ENCODE measurements at regions not wholly inside any gene's neighbourhood (a gene's known extent, or its start where the extent isn't known, plus 50 kb on each side); places are given as distances from the start of the nearest gene placed in this dataset.

GRCh38 chr13:34748596-34748995, 193.5 kb upstream of the NBEA start:
- no peak overlapping the region for H3K4me3 ChIP-seq
- H3K27ac ChIP-seq, result peak overlapping the region in 2 of 4 donors; percentile 30 to 52
- H3K4me1 ChIP-seq, result peaks cover 0 to 29% (median 18%) of the 10 kb centered on the region in 3 donors
- TF ChIP-seq POLR2A (IDR thresholded peaks at IDR 0.05) (no peak), CTCF (IDR thresholded peaks at IDR 0.05) (no peak)
- no peaks in the 10 kb centered on the region for H3K36me3 ChIP-seq
- 42 to 86% methylated on average over 1 of the region's 1 CpG for WGBS, 2 donors
- no peaks in the 10 kb centered on the region for H3K9me3 ChIP-seq
- no peak for DNase-seq
- H3K27me3 ChIP-seq, result peaks cover 0 to 7% (median 0%) of the 10 kb centered on the region in 4 donors
- intact Hi-C loops (cut with DNase I), result no loop called here

GRCh38 chr13:34749046-34749445, 193.0 kb upstream of the NBEA start:
- H3K27ac ChIP-seq, result peak overlapping the region in 1 of 4 donors; percentile 11
- no peak overlapping the region for H3K4me3 ChIP-seq
- no peak for DNase-seq
- peaks cover 0 to 29% (median 18%) of the 10 kb centered on the region in 3 donors for H3K4me1 ChIP-seq
- TF ChIP-seq CTCF (IDR thresholded peaks at IDR 0.05), result no peak
- peaks cover 0 to 7% (median 0%) of the 10 kb centered on the region in 4 donors for H3K27me3 ChIP-seq
- intact Hi-C loops (cut with DNase I), result no loop called here
- H3K36me3 ChIP-seq, result no peaks in the 10 kb centered on the region
- WGBS, 2 donors, result 47 to 54% methylated on average over 8 of the region's 8 CpGs
- H3K9me3 ChIP-seq, result no peaks in the 10 kb centered on the region

GRCh38 chr13:34750078-34750931, 191.8 kb upstream of the NBEA start:
- peak overlapping the region in 1 of 4 donors; percentile 46 for H3K27ac ChIP-seq
- H3K36me3 ChIP-seq, result no peaks in the 10 kb centered on the region
- peaks cover 0 to 29% (median 18%) of the 10 kb centered on the region in 3 donors for H3K4me1 ChIP-seq
- no peak for TF ChIP-seq POLR2A (IDR thresholded peaks at IDR 0.05)
- TF ChIP-seq CTCF (IDR thresholded peaks at IDR 0.05), result no peak
- peak overlapping the region in 3 of 4 donors; percentile 25 to 55 (median 35) for H3K4me3 ChIP-seq
- no peak for DNase-seq
- H3K9me3 ChIP-seq, result no peaks in the 10 kb centered on the region
- intact Hi-C loops (cut with DNase I), result no loop called here
- peaks cover 0 to 7% (median 0%) of the 10 kb centered on the region in 4 donors for H3K27me3 ChIP-seq
- WGBS, 2 donors, result 18 to 24% methylated on average over 16 to 19 of the region's 21 CpGs

GRCh38 chr13:34751044-34751443, 191.0 kb upstream of the NBEA start:
- no peaks in the 10 kb centered on the region for H3K9me3 ChIP-seq
- TF ChIP-seq POLR2A (IDR thresholded peaks at IDR 0.05), result no peak
- no peak for TF ChIP-seq CTCF (IDR thresholded peaks at IDR 0.05)
- intact Hi-C loops (cut with DNase I), result no loop called here
- 54 to 60% methylated on average over 3 of the region's 3 CpGs for WGBS, 2 donors
- H3K36me3 ChIP-seq, result no peaks in the 10 kb centered on the region
- peaks cover 0 to 29% (median 18%) of the 10 kb centered on the region in 3 donors for H3K4me1 ChIP-seq
- peaks cover 0 to 7% (median 0%) of the 10 kb centered on the region in 4 donors for H3K27me3 ChIP-seq
- no peak overlapping the region for H3K4me3 ChIP-seq
- no peak overlapping the region for H3K27ac ChIP-seq
- no peak for DNase-seq

GRCh38 chr13:34751492-34751891, 190.6 kb upstream of the NBEA start:
- no peak for DNase-seq
- intact Hi-C loops (cut with DNase I), result no loop called here
- 77 to 80% methylated on average over 3 of the region's 3 CpGs for WGBS, 2 donors

More at GRCh38 chr13:34751492-34751891, 190.6 kb upstream of the NBEA start:
- H3K27ac ChIP-seq, result no peak overlapping the region
- no peaks in the 10 kb centered on the region for H3K9me3 ChIP-seq
- no peaks in the 10 kb centered on the region for H3K36me3 ChIP-seq
- peaks cover 0 to 7% (median 0%) of the 10 kb centered on the region in 4 donors for H3K27me3 ChIP-seq
- TF ChIP-seq POLR2A (IDR thresholded peaks at IDR 0.05) (no peak), CTCF (IDR thresholded peaks at IDR 0.05) (no peak)
- H3K4me3 ChIP-seq, result no peak overlapping the region
- H3K4me1 ChIP-seq, result peaks cover 0 to 29% (median 18%) of the 10 kb centered on the region in 3 donors

Data from esophagus squamous epithelium (tissue), 5 donors.